T-helper 1 cell treated with Interleukin-12 subunit alpha and Interleukin-12 subunit beta and Interleukin-4 antibody, amounts not matched to agents 30 μg/mL and 1 μg/mL, for 36 hours (primary cell): ENCODE measurements at regions not wholly inside any gene's neighbourhood (a gene's known extent, or its start where the extent isn't known, plus 50 kb on each side); places are given as distances from the start of the nearest gene placed in this dataset.

Experiments
- H3K27ac Mint-ChIP-seq: one replicate; pipeline ENCODE4 v1.8.0; 2021; ENCODE audit warnings: mild to moderate bottlenecking, mixed read lengths
- H3K27me3 Mint-ChIP-seq: one replicate; pipeline ENCODE4 v1.8.0; 2021; ENCODE audit warnings: low read depth, mixed read lengths
- H3K36me3 Mint-ChIP-seq: one replicate; pipeline ENCODE4 v1.8.0; 2021; ENCODE audit warnings: low read depth, mixed read lengths
- H3K4me1 Mint-ChIP-seq: one replicate; pipeline ENCODE4 v1.8.0; 2021; ENCODE audit warnings: low read depth, mixed read lengths
- H3K4me3 Mint-ChIP-seq: one replicate; pipeline ENCODE4 v1.8.0; 2021; ENCODE audit warnings: mild to moderate bottlenecking, moderate library complexity, mixed read lengths
- H3K9me3 Mint-ChIP-seq: one replicate; pipeline ENCODE4 v1.8.0; 2021; ENCODE audit warnings: mixed read lengths

DNA sequence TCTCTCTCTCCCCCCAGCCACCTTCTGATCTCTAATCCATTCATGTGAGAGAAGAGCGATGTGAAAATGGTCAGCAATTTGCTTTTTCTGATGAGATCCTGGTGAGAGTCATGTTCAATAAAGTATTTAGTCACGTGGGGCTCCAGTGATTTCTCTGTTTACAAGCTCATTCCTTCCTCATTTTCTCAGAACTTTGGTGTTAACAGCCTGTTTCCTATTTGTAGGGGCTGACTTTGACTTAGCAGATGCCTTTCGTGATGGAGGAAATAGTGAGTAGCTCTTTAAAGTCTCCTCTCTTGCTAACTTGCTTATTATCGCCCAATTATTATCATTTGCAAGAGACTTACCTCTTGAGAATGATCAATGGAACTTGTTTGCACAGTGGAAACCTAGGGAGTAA, 72.6 kb upstream of the CD99 start:
- peaks cover 21% of the 10 kb centered on the region for H3K4me1 Mint-ChIP-seq
- no peak overlapping the region for H3K4me3 Mint-ChIP-seq
- H3K27me3 Mint-ChIP-seq: no peaks in the 10 kb centered on the region
- H3K27ac Mint-ChIP-seq: no peak overlapping the region
- no peaks in the 10 kb centered on the region for H3K9me3 Mint-ChIP-seq
- H3K36me3 Mint-ChIP-seq: peaks cover 61% of the 10 kb centered on the region

DNA sequence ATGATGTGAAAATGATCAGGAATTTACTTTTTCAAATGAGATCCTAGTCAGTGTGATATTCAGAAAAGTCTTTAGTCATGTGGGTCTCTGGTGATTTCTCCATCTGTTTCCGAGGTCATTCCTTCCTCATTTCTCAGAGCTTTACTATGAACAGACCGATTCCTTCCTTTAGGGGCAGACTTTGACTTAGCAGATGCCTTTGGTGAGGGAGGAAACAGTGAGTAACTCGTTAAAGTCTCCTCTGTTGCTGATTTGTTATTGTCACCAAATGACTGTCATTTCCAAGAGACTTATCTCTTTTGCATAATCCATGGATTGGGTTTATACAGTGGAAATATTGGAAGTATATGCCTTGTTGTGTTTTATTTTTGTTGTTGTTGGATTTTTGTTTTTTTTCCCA, 76.2 kb upstream of the CD99 start:
- Mint-ChIP-seq H3K27me3 (no peaks in the 10 kb centered on the region), H3K36me3 (peaks cover 58% of the 10 kb centered on the region), H3K27ac (peak overlapping the region; percentile 44), H3K4me1 (peaks cover 41% of the 10 kb centered on the region), H3K9me3 (no peaks in the 10 kb centered on the region), H3K4me3 (no peak overlapping the region)

DNA sequence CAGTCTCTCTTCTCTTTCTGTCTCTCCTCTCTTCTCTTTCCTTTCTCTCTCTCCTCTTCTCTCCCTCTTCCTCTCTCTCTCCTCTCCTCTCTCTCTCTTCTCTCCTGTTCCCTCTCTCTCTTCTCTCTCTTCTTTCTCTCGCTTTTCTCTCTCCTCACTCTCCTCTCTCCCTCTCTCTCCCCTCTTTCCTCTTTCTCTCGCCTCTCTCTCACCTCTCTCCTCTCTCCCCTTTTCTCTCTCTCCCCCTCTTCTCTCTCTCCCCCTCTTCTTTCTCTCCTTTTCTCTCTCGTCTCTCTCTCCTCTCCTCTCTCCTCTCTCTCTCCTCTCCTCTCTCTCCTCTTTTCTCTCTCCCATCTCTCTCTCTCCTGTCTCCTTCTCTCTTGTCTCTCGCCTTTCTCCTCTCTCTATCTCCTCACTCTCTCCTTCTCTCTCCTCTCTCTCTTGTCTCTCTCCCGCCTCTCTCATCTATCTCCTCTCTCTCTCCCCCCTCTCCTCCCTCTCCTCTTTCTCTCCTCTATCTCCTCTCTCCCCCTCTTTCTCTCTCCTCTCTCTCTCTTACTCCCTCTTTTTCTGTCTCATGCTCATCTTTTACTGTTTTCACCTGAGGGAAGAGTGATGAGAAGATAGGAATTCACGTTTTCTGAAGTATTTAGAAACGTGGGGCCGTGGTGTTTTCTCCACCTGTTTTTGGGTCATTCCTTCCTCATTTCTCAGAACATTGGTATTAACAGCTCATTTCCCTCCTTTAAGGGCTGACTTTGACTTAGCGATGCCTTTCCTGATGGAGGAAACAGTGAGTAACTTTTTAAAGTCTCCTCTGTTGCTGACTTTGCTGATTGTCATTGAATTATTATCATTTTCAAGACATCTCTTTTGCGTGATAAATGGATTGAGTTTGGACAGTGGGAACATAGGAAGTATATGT, 80.6 kb upstream of the CD99 start:
- Mint-ChIP-seq H3K4me1 (peaks cover 43% of the 10 kb centered on the region), H3K9me3 (no peaks in the 10 kb centered on the region), H3K4me3 (peak overlapping the region; percentile 95), H3K27ac (peak overlapping the region; percentile 83), H3K36me3 (peaks cover 35% of the 10 kb centered on the region), H3K27me3 (no peaks in the 10 kb centered on the region)

DNA sequence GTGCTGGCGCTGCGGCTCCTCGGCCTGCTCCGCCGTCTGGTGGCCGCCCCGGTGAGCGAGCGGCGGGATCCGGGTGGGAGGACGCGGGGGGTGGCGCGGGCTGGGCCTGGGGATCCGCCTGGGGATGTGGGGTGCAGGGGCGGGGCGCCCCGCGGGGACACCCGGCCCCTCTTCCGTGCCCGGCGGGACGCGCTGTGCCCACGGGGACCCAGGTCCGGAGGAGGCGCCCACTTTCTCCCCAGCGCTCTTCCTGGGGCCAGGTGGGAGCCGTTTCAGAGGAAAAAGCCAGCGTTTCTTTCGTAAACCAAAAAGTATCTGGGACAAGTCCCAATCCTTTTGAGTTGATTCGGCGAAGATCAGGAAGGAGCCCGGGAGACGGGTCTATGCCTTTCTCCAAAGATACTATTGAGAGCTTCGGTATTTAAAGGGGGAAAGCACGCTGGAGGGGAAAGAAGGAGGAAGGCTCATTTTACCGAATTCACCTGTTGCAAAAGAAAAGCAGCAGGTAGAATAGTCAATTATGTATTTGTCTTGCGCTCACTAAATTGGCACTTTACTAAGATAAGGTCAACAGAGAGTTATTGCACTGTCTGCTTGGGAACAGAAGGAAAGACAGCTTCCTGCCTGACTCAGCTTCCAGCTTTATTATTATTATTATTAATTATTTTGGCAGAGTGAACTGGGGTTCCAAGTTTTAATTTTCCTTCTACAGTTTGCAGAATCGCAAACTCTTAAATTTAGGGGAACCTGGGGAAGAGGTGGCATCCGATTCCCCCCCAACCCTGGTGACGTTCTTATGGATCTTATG, 81.5 kb upstream of the CD99 start:
- peak overlapping the region; percentile 83 for H3K27ac Mint-ChIP-seq
- H3K4me3 Mint-ChIP-seq: peak overlapping the region; percentile 95
- peaks cover 29% of the 10 kb centered on the region for H3K36me3 Mint-ChIP-seq
- no peaks in the 10 kb centered on the region for H3K27me3 Mint-ChIP-seq
- H3K9me3 Mint-ChIP-seq: no peaks in the 10 kb centered on the region
- H3K4me1 Mint-ChIP-seq: peaks cover 40% of the 10 kb centered on the region

DNA sequence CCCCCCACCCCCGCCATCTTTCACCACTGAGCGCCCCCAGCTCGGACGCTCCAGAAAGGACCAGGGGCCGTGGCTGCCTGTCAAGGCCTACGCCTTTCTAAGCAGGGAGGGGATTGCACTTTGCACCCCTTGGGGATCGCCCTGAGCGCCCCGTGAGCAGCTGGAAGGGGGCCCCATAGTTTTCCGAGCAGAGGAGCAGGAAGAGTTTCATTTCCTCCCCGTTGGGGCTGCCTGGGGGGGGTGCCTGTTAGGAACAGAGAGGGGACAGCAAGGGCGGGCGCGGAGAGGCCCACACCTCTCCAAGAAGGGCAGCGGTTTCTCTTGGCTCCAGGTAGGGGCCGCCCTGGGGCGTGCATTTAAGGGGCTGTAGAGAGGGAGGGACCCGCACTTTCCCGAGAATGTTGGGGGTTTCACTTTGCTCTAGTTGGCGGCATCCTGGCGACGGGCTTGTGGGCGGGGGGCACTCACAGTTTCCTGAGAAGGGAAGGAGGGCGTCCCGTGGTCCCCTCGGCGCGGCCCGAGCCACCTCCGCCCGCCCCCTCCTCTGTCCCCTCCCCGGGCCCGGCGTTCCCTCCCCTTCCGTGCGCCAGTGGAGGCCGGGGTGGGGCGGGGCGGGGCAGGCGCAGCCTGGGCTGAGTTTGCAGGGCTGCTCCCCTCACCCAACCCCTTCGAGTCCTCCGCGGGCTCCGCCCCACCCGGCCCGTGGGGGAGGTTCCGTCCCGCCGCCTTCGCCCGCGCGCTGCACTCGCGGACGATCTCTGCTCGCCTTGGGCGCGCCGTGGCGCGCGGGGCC, 82.3 kb upstream of the CD99 start:
- no peaks in the 10 kb centered on the region for H3K27me3 Mint-ChIP-seq
- H3K36me3 Mint-ChIP-seq: peaks cover 31% of the 10 kb centered on the region
- peak overlapping the region; percentile 95 for H3K4me3 Mint-ChIP-seq
- H3K4me1 Mint-ChIP-seq: peaks cover 40% of the 10 kb centered on the region
- H3K9me3 Mint-ChIP-seq: no peaks in the 10 kb centered on the region
- peak overlapping the region; percentile 84 for H3K27ac Mint-ChIP-seq

DNA sequence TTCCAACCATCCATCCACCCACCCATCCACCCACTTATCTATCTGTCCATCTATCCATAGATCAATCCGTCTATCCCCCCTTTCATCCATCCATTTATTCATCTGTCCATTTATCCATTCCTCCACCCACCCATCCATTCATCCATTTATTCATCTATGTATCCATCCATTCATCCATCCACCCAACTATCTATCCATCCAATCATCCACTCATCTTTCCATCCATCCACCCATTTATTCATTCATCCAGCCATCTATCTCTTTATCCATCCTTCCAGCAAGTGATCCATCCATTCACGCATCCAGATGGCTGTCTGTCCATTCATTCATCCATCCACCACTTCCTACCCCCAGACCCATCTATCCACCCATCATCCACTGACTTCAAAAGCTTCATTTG, 84.0 kb upstream of the CD99 start:
- Mint-ChIP-seq H3K36me3 (peaks cover 25% of the 10 kb centered on the region), H3K27me3 (no peaks in the 10 kb centered on the region), H3K9me3 (no peaks in the 10 kb centered on the region), H3K4me1 (peaks cover 32% of the 10 kb centered on the region), H3K27ac (no peak overlapping the region), H3K4me3 (peak overlapping the region; percentile 43)

DNA sequence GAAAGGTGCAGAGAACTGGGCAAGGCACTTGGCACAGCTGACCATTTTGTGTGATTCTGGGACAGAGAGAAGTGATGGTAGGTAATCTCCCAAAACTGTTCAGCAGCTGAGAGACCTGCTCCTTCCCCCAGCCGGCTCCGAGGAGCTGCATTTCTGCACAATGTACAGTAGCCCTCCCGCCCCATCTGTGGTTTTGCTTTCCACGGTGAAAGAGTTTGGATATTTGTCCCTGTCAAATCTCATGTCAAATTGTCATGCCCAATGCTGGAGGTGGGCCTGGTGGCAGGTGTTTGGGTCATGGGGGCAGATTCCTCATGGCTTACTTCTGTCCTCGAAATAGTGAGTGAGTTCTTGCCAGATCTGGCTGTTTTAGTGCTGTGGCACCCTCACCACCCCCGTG, 90.5 kb upstream of the CD99 start:
- no peak overlapping the region for H3K4me3 Mint-ChIP-seq
- peaks cover 28% of the 10 kb centered on the region for H3K36me3 Mint-ChIP-seq
- H3K9me3 Mint-ChIP-seq: no peaks in the 10 kb centered on the region
- H3K27ac Mint-ChIP-seq: no peak overlapping the region
- no peaks in the 10 kb centered on the region for H3K27me3 Mint-ChIP-seq
- H3K4me1 Mint-ChIP-seq: peaks cover 8% of the 10 kb centered on the region

DNA sequence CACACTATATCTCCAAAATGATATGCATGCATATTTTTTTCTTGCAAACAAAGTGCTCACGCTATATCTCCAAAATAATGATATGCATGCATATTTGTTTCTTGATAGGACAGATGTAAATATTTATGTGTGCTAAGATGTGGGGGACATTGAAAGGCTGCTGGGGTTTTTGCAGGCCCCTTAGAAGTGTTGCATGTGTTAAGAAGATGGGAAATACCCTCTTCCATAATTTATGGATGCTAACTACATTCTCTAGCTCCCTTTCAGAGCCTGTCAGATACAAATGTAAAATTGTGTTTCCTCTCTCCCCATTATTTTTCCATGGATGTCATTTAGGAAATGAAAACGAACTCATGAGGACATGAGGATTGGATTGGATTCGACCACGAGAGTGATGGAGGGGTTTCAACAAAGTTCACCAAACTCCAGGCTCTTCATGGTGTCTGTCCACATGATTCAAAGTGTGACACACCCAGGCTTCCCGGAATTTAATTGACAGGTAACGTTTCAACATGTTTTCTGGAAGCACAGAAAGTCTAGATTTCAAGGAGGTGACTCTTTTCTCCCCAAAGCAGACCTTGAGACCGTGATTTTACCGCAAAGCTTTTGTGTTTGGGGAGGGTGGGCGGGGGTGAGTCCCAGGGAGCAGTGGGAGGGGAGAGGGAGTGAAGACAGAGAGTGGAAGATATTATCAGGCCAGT, 94.4 kb upstream of the CD99 start:
- no peaks in the 10 kb centered on the region for H3K27me3 Mint-ChIP-seq
- H3K4me3 Mint-ChIP-seq: no peak overlapping the region
- H3K4me1 Mint-ChIP-seq: peaks cover 10% of the 10 kb centered on the region
- H3K9me3 Mint-ChIP-seq: no peaks in the 10 kb centered on the region
- no peak overlapping the region for H3K27ac Mint-ChIP-seq
- peaks cover 19% of the 10 kb centered on the region for H3K36me3 Mint-ChIP-seq

DNA sequence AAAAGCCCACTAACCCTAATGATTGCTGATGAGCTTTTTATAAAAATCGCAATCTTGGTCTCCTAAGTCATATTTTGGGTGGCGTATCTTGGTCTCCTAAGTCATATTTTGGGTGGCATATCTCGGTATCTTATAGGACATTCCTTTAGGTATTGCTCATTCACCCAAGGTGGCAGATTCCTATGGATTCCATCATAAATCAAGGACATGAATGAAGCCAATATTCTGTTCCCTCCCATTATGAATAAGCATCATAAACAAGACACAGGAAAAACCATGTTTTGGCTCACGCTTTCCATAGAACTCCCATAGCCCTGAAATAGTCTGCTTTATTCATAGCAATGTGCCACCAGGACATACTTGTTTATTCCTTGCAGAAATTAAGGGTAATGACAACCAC, 95.0 kb upstream of the CD99 start:
- H3K9me3 Mint-ChIP-seq: no peaks in the 10 kb centered on the region
- peaks cover 19% of the 10 kb centered on the region for H3K36me3 Mint-ChIP-seq
- no peak overlapping the region for H3K4me3 Mint-ChIP-seq
- H3K27ac Mint-ChIP-seq: no peak overlapping the region
- H3K27me3 Mint-ChIP-seq: no peaks in the 10 kb centered on the region
- H3K4me1 Mint-ChIP-seq: peaks cover 10% of the 10 kb centered on the region

DNA sequence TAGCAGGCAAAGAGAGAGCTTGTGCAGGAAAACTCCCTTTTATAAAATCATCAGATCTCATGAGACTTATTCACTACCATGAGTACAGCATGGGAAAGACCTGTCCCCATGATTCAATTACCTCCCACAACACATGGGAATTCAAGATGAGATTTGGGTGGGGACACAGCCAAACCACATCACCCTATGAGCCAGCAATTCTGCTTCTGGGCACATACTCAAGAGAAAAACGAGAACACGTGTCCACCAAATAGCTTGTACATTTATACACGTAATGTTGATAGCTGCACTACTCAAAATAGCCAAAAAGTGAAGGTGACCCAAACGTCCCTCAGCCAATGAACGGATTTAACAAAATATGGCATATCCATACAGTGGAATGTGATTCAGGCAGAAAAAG, 94.5 kb upstream of the DHRSX start:
- Mint-ChIP-seq H3K27ac (no peak overlapping the region), H3K4me3 (no peak overlapping the region), H3K9me3 (no peaks in the 10 kb centered on the region), H3K36me3 (peaks cover 14% of the 10 kb centered on the region), H3K4me1 (peaks cover 9% of the 10 kb centered on the region), H3K27me3 (no peaks in the 10 kb centered on the region)

DNA sequence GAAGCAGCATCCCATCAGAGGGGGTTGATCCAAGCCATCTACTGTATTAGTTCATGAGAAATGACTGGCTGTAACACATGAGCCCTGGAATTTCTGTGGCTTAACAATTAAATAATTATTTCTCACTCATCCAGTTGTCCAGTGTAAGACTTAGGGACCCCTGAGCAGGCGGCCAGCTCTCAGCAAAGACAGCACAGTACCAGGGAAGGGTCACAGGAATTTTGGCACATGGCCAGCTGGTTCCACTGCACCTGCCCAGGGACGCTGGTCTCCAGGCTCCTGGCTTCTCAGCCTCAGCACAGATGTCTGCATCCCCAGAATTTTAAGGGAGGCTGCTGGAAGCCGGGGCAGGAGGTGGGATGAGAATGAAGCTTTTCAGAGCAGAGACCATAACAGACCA, 93.7 kb upstream of the DHRSX start:
- peaks cover 9% of the 10 kb centered on the region for H3K4me1 Mint-ChIP-seq
- no peaks in the 10 kb centered on the region for H3K9me3 Mint-ChIP-seq
- H3K4me3 Mint-ChIP-seq: no peak overlapping the region
- peaks cover 10% of the 10 kb centered on the region for H3K36me3 Mint-ChIP-seq
- no peaks in the 10 kb centered on the region for H3K27me3 Mint-ChIP-seq
- no peak overlapping the region for H3K27ac Mint-ChIP-seq

DNA sequence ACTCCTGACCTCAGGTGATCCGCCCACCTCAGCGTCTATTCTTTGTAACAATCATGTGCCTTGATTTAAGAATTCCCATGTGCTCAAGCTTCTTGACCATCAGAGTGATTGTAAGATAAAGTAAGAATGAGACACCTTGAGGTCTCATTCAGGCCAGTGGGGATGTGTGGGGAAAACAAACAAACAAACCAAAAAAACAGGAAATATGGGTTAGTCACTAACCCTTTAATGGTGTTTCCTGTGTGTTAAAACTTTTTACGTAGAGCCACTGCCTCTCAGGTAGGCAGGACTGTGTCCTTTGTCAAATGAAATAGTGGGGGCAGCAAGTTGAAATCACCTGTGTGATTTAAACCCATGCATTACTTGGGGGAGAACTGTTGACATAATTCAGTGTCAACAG, 91.5 kb upstream of the DHRSX start:
- Mint-ChIP-seq H3K4me1 (peaks cover 9% of the 10 kb centered on the region), H3K4me3 (no peak overlapping the region), H3K27me3 (no peaks in the 10 kb centered on the region), H3K36me3 (peaks cover 6% of the 10 kb centered on the region), H3K9me3 (no peaks in the 10 kb centered on the region), H3K27ac (no peak overlapping the region)

DNA sequence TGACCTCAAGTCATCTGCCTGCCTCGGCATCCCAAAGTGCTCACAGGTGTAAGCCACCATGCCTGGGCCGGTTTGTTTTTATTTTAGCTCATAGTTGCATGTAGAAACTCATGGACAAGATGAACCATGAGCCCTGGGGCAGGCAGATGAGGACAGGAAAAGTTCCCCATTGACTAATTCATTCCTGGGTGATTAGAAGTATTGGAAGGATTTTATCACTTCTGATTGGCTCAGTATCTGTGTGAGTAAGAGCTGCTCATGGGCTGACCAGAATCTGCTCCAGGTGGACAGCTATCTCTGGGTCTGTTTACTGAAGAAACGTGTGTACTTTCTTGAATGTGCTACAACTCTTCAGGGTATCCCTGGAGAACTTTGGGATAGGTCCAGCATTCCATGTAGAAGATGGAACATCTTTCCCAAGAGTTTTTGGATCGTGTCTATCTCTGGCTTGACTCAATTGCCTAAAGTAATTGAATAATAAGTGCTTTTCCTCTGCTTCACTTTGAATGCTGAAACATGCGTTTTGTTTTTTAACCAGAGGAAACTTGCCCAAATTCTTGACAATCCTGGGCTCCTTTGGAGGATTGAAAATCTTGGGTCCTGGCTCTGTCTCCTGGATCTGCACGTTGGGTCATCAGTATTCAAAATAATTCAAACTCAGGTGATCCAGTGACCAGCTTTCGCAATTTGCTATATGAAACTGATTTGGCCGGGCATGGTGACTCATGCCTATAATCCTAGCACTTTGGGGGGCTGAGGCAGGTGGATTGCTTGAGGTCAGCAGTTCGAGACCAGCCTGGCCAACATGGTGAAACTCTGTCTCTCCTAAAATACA, 88.6 kb upstream of the DHRSX start:
- Mint-ChIP-seq H3K9me3 (no peaks in the 10 kb centered on the region), H3K27ac (no peak overlapping the region), H3K36me3 (peaks cover 4% of the 10 kb centered on the region), H3K4me1 (peaks cover 9% of the 10 kb centered on the region), H3K27me3 (peaks cover 19% of the 10 kb centered on the region), H3K4me3 (no peak overlapping the region)
